Suprapubic skin (tissue), 4 donors: ENCODE measurements at regions not wholly inside any gene's neighbourhood (a gene's known extent, or its start where the extent isn't known, plus 50 kb on each side); places are given as distances from the start of the nearest gene placed in this dataset.
A peak's percentile ranks its signal among the peaks of the same experiment; 100 is the strongest.

Experiments used
- DNase-seq, 2 donors: peaks; one replicate each; pipeline ENCODE4 v3.0.0-alpha.2; 2019; ENCODE audit warnings: low spot score in 2 of 2
- H3K27ac ChIP-seq: fragments of 200-600 bp; sonication (generic); one replicate; pipeline ENCODE4 v1.5.1; 2019
- H3K27me3 ChIP-seq: fragments of 200-600 bp; sonication (generic); one replicate; pipeline ENCODE4 v1.5.1; 2019
- H3K36me3 ChIP-seq: fragments of 200-600 bp; sonication (generic); one replicate; pipeline ENCODE4 v1.5.1; 2019
- H3K4me1 ChIP-seq: fragments of 200-600 bp; sonication (generic); one replicate; pipeline ENCODE4 v1.5.1; 2019
- H3K4me3 ChIP-seq: fragments of 200-600 bp; sonication (generic); one replicate; pipeline ENCODE4 v1.5.1; 2019; ENCODE audit warnings: mild to moderate bottlenecking
- H3K9me3 ChIP-seq: fragments of 200-600 bp; sonication (generic); one replicate; pipeline ENCODE4 v1.5.1; 2019
- EP300 ChIP-seq: sonication (generic); formaldehyde crosslinking; IDR thresholded peaks from one replicate; pipeline ENCODE4 v1.6.1; 2017; ENCODE audit warnings: antibody characterized with exemption
- POLR2A ChIP-seq, 2 donors: fragments of 450-650 bp; IDR thresholded peaks; one replicate each; pipeline ENCODE4 v1.6.1; 2017; ENCODE audit warnings: antibody characterized with exemption in 2 of 2, mild to moderate bottlenecking in 2 of 2, moderate library complexity in 2 of 2
- POLR2AphosphoS5 ChIP-seq, 3 donors: sonication (generic); formaldehyde crosslinking; IDR thresholded peaks; one replicate each; pipeline ENCODE4 v1.6.1; 2017; ENCODE audit warnings: antibody characterized with exemption in 3 of 3
- WGBS: methylation state at CpG from one replicate; pipeline ENCODE4 v1.1.5; 2018; 5-methylcytosine and 5-hydroxymethylcytosine counted together
- TF ChIP-seq, protein P1 (sequence below), 2 donors: fragments of 200-600 bp in 1 of 2; fragments of 450-650 bp in 1 of 2; sonication (generic) in 1 of 2; IDR thresholded peaks; one replicate each; pipeline ENCODE4 v1.5.1; 2016 to 2019; ENCODE audit warnings: antibody characterized with exemption in 2 of 2, mild to moderate bottlenecking in 1 of 2, moderate library complexity in 1 of 2

DNA sequence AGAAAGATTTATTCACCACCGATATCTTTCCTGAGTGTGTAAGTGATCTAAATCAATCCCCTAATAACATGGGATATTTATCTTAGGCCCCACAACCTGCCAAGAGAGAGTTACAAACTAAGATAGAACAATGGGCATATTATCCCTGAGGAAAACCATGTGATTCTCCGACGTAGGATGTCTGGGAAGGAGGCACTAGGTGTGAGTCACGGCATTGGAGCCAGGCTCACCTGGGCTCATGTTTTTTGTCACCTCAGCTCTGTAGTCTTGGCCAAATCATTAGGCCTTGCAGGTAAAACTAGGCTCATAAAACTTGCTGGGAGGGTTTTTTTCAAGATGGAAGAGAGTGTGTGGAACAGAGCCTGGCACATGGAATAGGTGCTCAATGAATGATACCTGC is 129.7 kb upstream of the PLEKHG7 start:
- Histone ChIP-seq H3K27ac (peak overlapping the region; percentile 48), H3K27me3 (no peaks in the 10 kb centered on the region), H3K4me1 (peaks cover 17% of the 10 kb centered on the region), H3K4me3 (no peak overlapping the region), H3K36me3 (no peaks in the 10 kb centered on the region), H3K9me3 (no peaks in the 10 kb centered on the region)
- WGBS, result 43% methylated on average over 4 of the region's 4 CpGs
- DNase-seq, result no peak
- TF ChIP-seq EP300, result no peak
- TF ChIP-seq, protein P1, sequence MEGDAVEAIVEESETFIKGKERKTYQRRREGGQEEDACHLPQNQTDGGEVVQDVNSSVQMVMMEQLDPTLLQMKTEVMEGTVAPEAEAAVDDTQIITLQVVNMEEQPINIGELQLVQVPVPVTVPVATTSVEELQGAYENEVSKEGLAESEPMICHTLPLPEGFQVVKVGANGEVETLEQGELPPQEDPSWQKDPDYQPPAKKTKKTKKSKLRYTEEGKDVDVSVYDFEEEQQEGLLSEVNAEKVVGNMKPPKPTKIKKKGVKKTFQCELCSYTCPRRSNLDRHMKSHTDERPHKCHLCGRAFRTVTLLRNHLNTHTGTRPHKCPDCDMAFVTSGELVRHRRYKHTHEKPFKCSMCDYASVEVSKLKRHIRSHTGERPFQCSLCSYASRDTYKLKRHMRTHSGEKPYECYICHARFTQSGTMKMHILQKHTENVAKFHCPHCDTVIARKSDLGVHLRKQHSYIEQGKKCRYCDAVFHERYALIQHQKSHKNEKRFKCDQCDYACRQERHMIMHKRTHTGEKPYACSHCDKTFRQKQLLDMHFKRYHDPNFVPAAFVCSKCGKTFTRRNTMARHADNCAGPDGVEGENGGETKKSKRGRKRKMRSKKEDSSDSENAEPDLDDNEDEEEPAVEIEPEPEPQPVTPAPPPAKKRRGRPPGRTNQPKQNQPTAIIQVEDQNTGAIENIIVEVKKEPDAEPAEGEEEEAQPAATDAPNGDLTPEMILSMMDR (IDR thresholded peaks at IDR 0.05), result no peak
- peak in 1 of 3 donors; percentile 38 for TF ChIP-seq POLR2AphosphoS5 (IDR thresholded peaks at IDR 0.05)
- no peak for TF ChIP-seq POLR2A (IDR thresholded peaks at IDR 0.05)

- Histone ChIP-seq H3K27me3 (no peaks in the 10 kb centered on the region), H3K9me3 (no peaks in the 10 kb centered on the region), H3K4me3 (no peak overlapping the region), H3K4me1 (peaks cover 17% of the 10 kb centered on the region), H3K27ac (no peak overlapping the region), H3K36me3 (no peaks in the 10 kb centered on the region)
- 90% methylated on average over 8 of the region's 8 CpGs for WGBS
- no peak for DNase-seq
- no peak for TF ChIP-seq EP300
- no peak for TF ChIP-seq POLR2A (IDR thresholded peaks at IDR 0.05)
- TF ChIP-seq, protein P1 (IDR thresholded peaks at IDR 0.05), result no peak
- no peak for TF ChIP-seq POLR2AphosphoS5 (IDR thresholded peaks at IDR 0.05)
These were observed 130.8 kb upstream of the PLEKHG7 start for GRCh38 chr12:92571844-92572543.

GRCh38 chr12:92571169-92571568 is 131.6 kb upstream of the PLEKHG7 start:
- no peak for DNase-seq
- Histone ChIP-seq H3K4me1 (peaks cover 17% of the 10 kb centered on the region), H3K36me3 (no peaks in the 10 kb centered on the region), H3K27me3 (no peaks in the 10 kb centered on the region), H3K9me3 (no peaks in the 10 kb centered on the region), H3K27ac (no peak overlapping the region), H3K4me3 (no peak overlapping the region)
- WGBS, result 83% methylated on average over 4 of the region's 4 CpGs
- no peak for TF ChIP-seq POLR2AphosphoS5 (IDR thresholded peaks at IDR 0.05)
- TF ChIP-seq, protein P1 (IDR thresholded peaks at IDR 0.05), result no peak
- no peak for TF ChIP-seq POLR2A (IDR thresholded peaks at IDR 0.05)
- TF ChIP-seq EP300, result no peak

DNA sequence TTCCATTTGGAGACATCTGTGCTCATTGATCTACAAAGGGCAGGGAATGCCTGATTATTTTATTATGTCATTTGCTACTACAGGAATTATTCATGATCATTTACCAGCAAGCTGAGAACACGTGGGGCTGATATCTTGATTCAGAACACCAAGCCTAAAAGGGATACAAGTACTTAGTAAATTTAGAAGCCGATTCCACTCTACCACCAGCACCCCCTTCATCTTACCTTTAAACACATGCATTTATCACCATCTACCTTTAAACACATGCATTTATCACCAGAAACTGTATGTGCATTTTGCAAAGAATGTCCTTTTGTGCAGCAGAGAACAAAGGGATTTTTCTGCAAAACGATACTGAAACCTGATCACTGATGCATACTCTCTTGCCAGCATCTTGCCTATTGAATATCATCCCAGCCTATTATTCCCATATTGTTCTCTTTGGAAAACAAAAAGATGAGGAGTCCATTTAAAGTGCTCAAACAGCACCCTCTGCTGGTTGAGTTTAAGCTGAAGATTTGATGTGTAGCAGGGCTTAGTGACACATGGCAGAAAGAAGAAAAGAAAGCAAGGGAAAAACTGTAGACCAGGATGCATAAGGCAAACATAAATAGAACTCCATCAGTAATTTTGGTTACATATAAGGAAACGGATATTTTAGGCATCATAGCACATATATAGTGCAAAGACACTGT is 132.6 kb upstream of the PLEKHG7 start:
- Histone ChIP-seq H3K27ac (no peak overlapping the region), H3K4me3 (no peak overlapping the region), H3K9me3 (no peaks in the 10 kb centered on the region), H3K27me3 (no peaks in the 10 kb centered on the region), H3K4me1 (peaks cover 17% of the 10 kb centered on the region), H3K36me3 (no peaks in the 10 kb centered on the region)
- no peak for TF ChIP-seq POLR2A (IDR thresholded peaks at IDR 0.05)
- TF ChIP-seq POLR2AphosphoS5 (IDR thresholded peaks at IDR 0.05), result no peak
- no peak for TF ChIP-seq EP300
- TF ChIP-seq, protein P1 (IDR thresholded peaks at IDR 0.05), result peak; percentile 61 to 86
- WGBS, result 11% methylated on average over 4 of the region's 4 CpGs
- no peak for DNase-seq

- H3K27me3 ChIP-seq, result no peaks in the 10 kb centered on the region
- no peaks in the 10 kb centered on the region for H3K9me3 ChIP-seq
- H3K36me3 ChIP-seq, result no peaks in the 10 kb centered on the region
- no peak for DNase-seq
- 75% methylated on average over 2 of the region's 2 CpGs for WGBS
- TF ChIP-seq, protein P1 (IDR thresholded peaks at IDR 0.05), result no peak
- TF ChIP-seq EP300, result no peak
- TF ChIP-seq POLR2AphosphoS5 (IDR thresholded peaks at IDR 0.05), result no peak
- no peak for TF ChIP-seq POLR2A (IDR thresholded peaks at IDR 0.05)
- no peak overlapping the region for H3K27ac ChIP-seq
- H3K4me1 ChIP-seq, result peaks cover 16% of the 10 kb centered on the region
- no peak overlapping the region for H3K4me3 ChIP-seq
These were observed 134.1 kb upstream of the PLEKHG7 start for GRCh38 chr12:92568691-92569090.
